Stomach smooth muscle (tissue), 2 donors: ENCODE measurements at regions not wholly inside any gene's neighbourhood (a gene's known extent, or its start where the extent isn't known, plus 50 kb on each side); places are given as distances from the start of the nearest gene placed in this dataset.
"Not testable (repeated sequence)": the region's sequence is repeated elsewhere in the genome, so short reads cannot be mapped to it uniquely, and the experiment has no call there.

Experiments
- H3K27ac ChIP-seq: one replicate; pipeline ENCODE4 v1.7.0; 2013; ENCODE audit warnings: mild to moderate bottlenecking, low read length, inconsistent platforms
- H3K27me3 ChIP-seq, 2 donors: one replicate each; pipeline ENCODE4 v1.7.0; 2013; ENCODE audit warnings: low read length in 2 of 2; ENCODE audit not compliant: insufficient read depth in 2 of 2, control insufficient read depth in 1 of 2
- H3K36me3 ChIP-seq, 2 donors: one replicate each; pipeline ENCODE4 v1.7.0; 2013; ENCODE audit warnings: low read length in 2 of 2; ENCODE audit not compliant: control insufficient read depth in 2 of 2, insufficient read depth in 2 of 2
- H3K4me1 ChIP-seq: one replicate; pipeline ENCODE4 v1.7.0; 2013; ENCODE audit warnings: low read length; ENCODE audit not compliant: control insufficient read depth, insufficient read depth
- H3K4me3 ChIP-seq, 2 donors: one replicate each; pipeline ENCODE4 v1.7.0; 2013; ENCODE audit warnings: low read length in 2 of 2
- H3K9ac ChIP-seq, 2 donors: one replicate each; pipeline ENCODE4 v1.7.0; 2013; ENCODE audit warnings: low read length in 2 of 2, mild to moderate bottlenecking in 1 of 2
- H3K9me3 ChIP-seq, 2 donors: one replicate each; pipeline ENCODE4 v1.7.0; 2013; ENCODE audit warnings: low read length in 2 of 2; ENCODE audit not compliant: control insufficient read depth in 2 of 2
- donor health status: healthy.
- donor health status: Pancreatic carcinoma.

- H3K27me3 ChIP-seq, result no peaks in the 10 kb centered on the region
- H3K4me3 ChIP-seq, result no peak overlapping the region
- H3K36me3 ChIP-seq, result no peaks in the 10 kb centered on the region
- no peak overlapping the region for H3K9ac ChIP-seq
- no peaks in the 10 kb centered on the region for H3K9me3 ChIP-seq
- H3K4me1 ChIP-seq, result no peaks in the 10 kb centered on the region
- H3K27ac ChIP-seq, result no peak overlapping the region
These were observed 254.0 kb upstream of the GJE1 start for GRCh38 chr6:141878686-141879085.

- no peaks in the 10 kb centered on the region for H3K27me3 ChIP-seq
These were observed 255.3 kb upstream of the GJE1 start for GRCh38 chr6:141877275-141877983.

GRCh38 chr6:141874930-141875602 lies 257.7 kb upstream of the GJE1 start:
- no peaks in the 10 kb centered on the region for H3K4me1 ChIP-seq
- no peak overlapping the region for H3K4me3 ChIP-seq
- H3K9me3 ChIP-seq, result no peaks in the 10 kb centered on the region
- no peak overlapping the region for H3K27ac ChIP-seq
- H3K36me3 ChIP-seq, result no peaks in the 10 kb centered on the region
- no peak overlapping the region for H3K9ac ChIP-seq
- H3K27me3 ChIP-seq, result no peaks in the 10 kb centered on the region

More at GRCh38 chr6:141877275-141877983, 255.3 kb upstream of the GJE1 start:
- Histone ChIP-seq H3K36me3 (no peaks in the 10 kb centered on the region), H3K4me1 (no peaks in the 10 kb centered on the region), H3K9me3 (no peaks in the 10 kb centered on the region), H3K4me3 (no peak overlapping the region), H3K9ac (no peak overlapping the region), H3K27ac (no peak overlapping the region)

- not testable (repeated sequence) for H3K27ac ChIP-seq, H3K4me3 ChIP-seq, H3K36me3 ChIP-seq, H3K9ac ChIP-seq, H3K9me3 ChIP-seq, H3K27me3 ChIP-seq, H3K4me1 ChIP-seq
These were observed 263.2 kb upstream of the GJE1 start for GRCh38 chr6:141869509-141869908.

GRCh38 chr6:141867767-141868166 lies 265.0 kb upstream of the GJE1 start:
- H3K9me3 ChIP-seq, result no peaks in the 10 kb centered on the region
- no peaks in the 10 kb centered on the region for H3K4me1 ChIP-seq
- H3K27me3 ChIP-seq, result no peaks in the 10 kb centered on the region
- H3K9ac ChIP-seq, result no peak overlapping the region
- no peaks in the 10 kb centered on the region for H3K36me3 ChIP-seq
- no peak overlapping the region for H3K27ac ChIP-seq
- H3K4me3 ChIP-seq, result no peak overlapping the region

GRCh38 chr6:141866731-141867497 lies 265.8 kb upstream of the GJE1 start:
- Histone ChIP-seq H3K9me3 (no peaks in the 10 kb centered on the region), H3K27ac (no peak overlapping the region), H3K27me3 (no peaks in the 10 kb centered on the region), H3K4me3 (no peak overlapping the region), H3K4me1 (no peaks in the 10 kb centered on the region), H3K36me3 (no peaks in the 10 kb centered on the region), H3K9ac (no peak overlapping the region)

GRCh38 chr6:141851063-141851462 lies 281.7 kb upstream of the GJE1 start:
- Histone ChIP-seq H3K36me3 (no peaks in the 10 kb centered on the region), H3K4me3 (no peak overlapping the region), H3K4me1 (no peaks in the 10 kb centered on the region), H3K9me3 (no peaks in the 10 kb centered on the region), H3K27ac (no peak overlapping the region), H3K27me3 (no peaks in the 10 kb centered on the region), H3K9ac (no peak overlapping the region)

- H3K4me1 ChIP-seq, result no peaks in the 10 kb centered on the region
- no peak overlapping the region for H3K9ac ChIP-seq
- H3K4me3 ChIP-seq, result no peak overlapping the region
- H3K27ac ChIP-seq, result no peak overlapping the region
- H3K36me3 ChIP-seq, result no peaks in the 10 kb centered on the region
- H3K9me3 ChIP-seq, result no peaks in the 10 kb centered on the region
- H3K27me3 ChIP-seq, result no peaks in the 10 kb centered on the region
These were observed 284.5 kb upstream of the GJE1 start for GRCh38 chr6:141848029-141848890.

GRCh38 chr6:141846639-141847038 lies 286.1 kb upstream of the GJE1 start:
- H3K27me3 ChIP-seq, result no peaks in the 10 kb centered on the region
- no peak overlapping the region for H3K4me3 ChIP-seq
- no peak overlapping the region for H3K27ac ChIP-seq
- no peaks in the 10 kb centered on the region for H3K4me1 ChIP-seq
- no peaks in the 10 kb centered on the region for H3K9me3 ChIP-seq
- no peak overlapping the region for H3K9ac ChIP-seq
- no peaks in the 10 kb centered on the region for H3K36me3 ChIP-seq

- Histone ChIP-seq H3K4me3 (no peak overlapping the region), H3K4me1 (no peaks in the 10 kb centered on the region), H3K36me3 (no peaks in the 10 kb centered on the region), H3K27ac (no peak overlapping the region), H3K27me3 (no peaks in the 10 kb centered on the region), H3K9ac (no peak overlapping the region), H3K9me3 (no peaks in the 10 kb centered on the region)
These were observed 289.4 kb upstream of the GJE1 start for GRCh38 chr6:141843178-141843834.
